ENCODE measurements at regions not wholly inside any gene's neighbourhood (a gene's known extent, or its start where the extent isn't known, plus 50 kb on each side); places are given as distances from the start of the nearest gene placed in this dataset.

DNA sequence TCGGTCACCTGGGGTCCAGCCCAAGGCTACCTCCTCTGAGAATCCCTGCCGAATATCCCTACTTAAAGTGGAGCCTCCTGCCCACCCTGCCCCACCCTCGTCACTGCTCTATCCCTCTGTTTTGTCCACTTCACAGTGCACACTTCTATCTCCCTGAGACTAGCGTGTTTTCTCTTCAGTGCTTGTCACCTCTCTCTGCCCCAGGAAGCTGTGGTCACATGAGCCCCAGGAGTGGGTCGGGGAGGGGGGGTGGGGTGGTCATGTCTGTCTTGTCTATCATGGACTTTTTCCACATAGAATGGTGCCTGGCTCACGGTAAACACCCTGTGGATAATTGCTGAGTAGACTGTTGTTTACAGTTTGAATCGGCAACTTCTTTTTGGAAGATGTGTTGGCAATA is 673.6 kb downstream of the PTPRU start:
- TF ChIP-seq ARNT (IDR thresholded peaks at IDR 0.05) (no peak), FOXK2 (IDR thresholded peaks at IDR 0.05) (no peak), ZNF384 (IDR thresholded peaks at IDR 0.05) (no peak), FOXM1 (IDR thresholded peaks at IDR 0.05; ENCODE audit: borderline replicate concordance) (no peak), SUZ12 (IDR thresholded peaks at IDR 0.05) (no peak), ELF4 (IDR thresholded peaks at IDR 0.05) (no peak), TARDBP (IDR thresholded peaks at IDR 0.05) (no peak), CTBP1 (IDR thresholded peaks at IDR 0.05; ENCODE audit: borderline replicate concordance) (no peak), BHLHE40 (IDR thresholded peaks at IDR 0.05; ENCODE audit: borderline replicate concordance) (no peak), SP1 (IDR thresholded peaks at IDR 0.05) (no peak), L3MBTL2 (conservative IDR thresholded peaks at IDR 0.05) (no peak)
